ENCODE measurements at regions not wholly inside any gene's neighbourhood (a gene's known extent, or its start where the extent isn't known, plus 50 kb on each side); places are given as distances from the start of the nearest gene placed in this dataset.

GRCh38 chr20:42020316-42020715, 402.1 kb upstream of the CHD6 start:
- TF ChIP-seq GATA2 (IDR thresholded peaks at IDR 0.05; ENCODE audit: low read depth, low read length): no peak
- TF ChIP-seq GATA3 (IDR thresholded peaks at IDR 0.05; ENCODE audit: low read depth, low read length): no peak

Data from SH-SY5Y (cell line).